HEK293 (cell line): ENCODE measurements at regions not wholly inside any gene's neighbourhood (a gene's known extent, or its start where the extent isn't known, plus 50 kb on each side); places are given as distances from the start of the nearest gene placed in this dataset.

Experiments used
- CTCF ChIA-PET: fragments of 350-600 bp; formaldehyde crosslinking; extraction: SDS; loops from one replicate; lab custom pipeline; 2021; ENCODE audit warnings: antibody characterized with exemption; lab: Yijun Ruan, JAX
- POLR2A ChIA-PET: fragments of 300-600 bp; formaldehyde crosslinking; extraction: SDS; loops from one replicate; lab custom pipeline; 2020; ENCODE audit warnings: antibody characterized with exemption, inconsistent platforms; lab: Yijun Ruan, JAX
- H3K27ac ChIP-seq: fragments of 200-500 bp; sonication (Bioruptor generic); 2 replicates; pipeline ENCODE4 v1.5.1; 2014; ENCODE audit warnings: low read depth, low read length, control low read depth, inconsistent platforms; ENCODE audit errors: extremely low read depth
- H3K36me3 ChIP-seq, 2 experiments: fragments of 200-500 bp in 1 of 2; sonication (Bioruptor generic) in 1 of 2; 1 replicate in 1 of 2; 2 replicates in 1 of 2; pipeline ENCODE4 v1.5.1; 2014 to 2017; ENCODE audit warnings: inconsistent platforms in 2 of 2, low read length in 2 of 2; ENCODE audit not compliant: control insufficient read depth in 2 of 2, insufficient read depth in 1 of 2
- H3K4me1 ChIP-seq: fragments of 200-500 bp; sonication (Bioruptor generic); 2 replicates; pipeline ENCODE4 v1.5.1; 2014; ENCODE audit warnings: mild to moderate bottlenecking, low read length, inconsistent platforms; ENCODE audit not compliant: control insufficient read depth, insufficient read depth
- H3K4me3 ChIP-seq: 2 replicates; pipeline ENCODE4 v1.5.1; 2011; ENCODE audit warnings: low read depth, mild to moderate bottlenecking, control low read depth, low read length, moderate library complexity
- H3K9me3 ChIP-seq: fragments of 200-500 bp; sonication (Bioruptor generic); 2 replicates; pipeline ENCODE4 v1.5.1; 2014; ENCODE audit warnings: low read depth, low read length, inconsistent platforms; ENCODE audit not compliant: control insufficient read depth, insufficient read depth
- GLIS2 ChIP-seq: fragments of 450-650 bp; formaldehyde crosslinking; IDR thresholded peaks from 2 replicates; pipeline ENCODE4 v1.5.1; 2016; ENCODE audit warnings: missing biosample characterization, missing genetic modification characterization
- MEIS1 ChIP-seq: sonication (generic); formaldehyde crosslinking; IDR thresholded peaks from 2 replicates; pipeline ENCODE4 v1.8.1; 2022; ENCODE audit warnings: missing genetic modification reagents, mild to moderate bottlenecking, borderline replicate concordance
- PRDM2 ChIP-seq: fragments of 450-650 bp; formaldehyde crosslinking; IDR thresholded peaks from 2 replicates; pipeline ENCODE4 v1.5.1; 2016; ENCODE audit warnings: missing biosample characterization, missing genetic modification characterization, borderline replicate concordance
- ZBTB1 ChIP-seq: fragments of 450-650 bp; formaldehyde crosslinking; IDR thresholded peaks from 2 replicates; pipeline ENCODE4 v1.5.1; 2016; ENCODE audit warnings: missing biosample characterization, missing genetic modification characterization
- ZBTB49 ChIP-seq: fragments of 450-650 bp; formaldehyde crosslinking; IDR thresholded peaks from 2 replicates; pipeline ENCODE4 v1.5.1; 2016; ENCODE audit warnings: missing biosample characterization, missing genetic modification characterization, low read depth
- ZFP37 ChIP-seq: fragments of 450-650 bp; formaldehyde crosslinking; IDR thresholded peaks from 2 replicates; pipeline ENCODE4 v1.5.1; 2016; ENCODE audit warnings: missing biosample characterization, missing genetic modification characterization
- ZNF248 ChIP-seq: fragments of 450-650 bp; formaldehyde crosslinking; IDR thresholded peaks from 2 replicates; pipeline ENCODE4 v1.5.1; 2017; ENCODE audit warnings: missing biosample characterization, missing genetic modification characterization
- ZNF473 ChIP-seq: fragments of 450-650 bp; formaldehyde crosslinking; IDR thresholded peaks from 2 replicates; pipeline ENCODE4 v1.5.1; 2017; ENCODE audit warnings: missing biosample characterization, missing genetic modification characterization
- ZNF488 ChIP-seq: fragments of 450-650 bp; formaldehyde crosslinking; IDR thresholded peaks from 2 replicates; pipeline ENCODE4 v1.5.1; 2016; ENCODE audit warnings: missing biosample characterization, missing genetic modification characterization
- ZNF555 ChIP-seq: fragments of 450-650 bp; formaldehyde crosslinking; conservative IDR thresholded peaks from 2 replicates; pipeline ENCODE4 v1.5.1; 2017; ENCODE audit warnings: missing biosample characterization, mild to moderate bottlenecking, missing genetic modification characterization, inconsistent platforms
- ZNF777 ChIP-seq: fragments of 450-650 bp; formaldehyde crosslinking; IDR thresholded peaks from 2 replicates; pipeline ENCODE4 v1.5.1; 2017; ENCODE audit warnings: missing biosample characterization, missing genetic modification characterization, borderline replicate concordance
- ZNF791 ChIP-seq: fragments of 450-650 bp; formaldehyde crosslinking; IDR thresholded peaks from 2 replicates; pipeline ENCODE4 v1.5.1; 2016; ENCODE audit warnings: missing biosample characterization, missing genetic modification characterization
- ZXDB ChIP-seq: fragments of 450-650 bp; formaldehyde crosslinking; IDR thresholded peaks from 2 replicates; pipeline ENCODE4 v1.5.1; 2016; ENCODE audit warnings: missing biosample characterization, missing genetic modification characterization
- TF ChIP-seq, protein P1 (sequence below): fragments of 450-650 bp; formaldehyde crosslinking; IDR thresholded peaks from 2 replicates; pipeline ENCODE4 v1.5.1; 2016; ENCODE audit warnings: missing biosample characterization, missing genetic modification characterization

- Histone ChIP-seq H3K9me3 (no peaks in the 10 kb centered on the region), H3K36me3 (no peaks in the 10 kb centered on the region), H3K27ac (no peak overlapping the region), H3K4me1 (no peaks in the 10 kb centered on the region), H3K4me3 (no peak overlapping the region)
- CTCF ChIA-PET: no interaction called here
- no peak for TF ChIP-seq ZXDB
- TF ChIP-seq ZNF473: no peak
- TF ChIP-seq ZNF777 (tag by site-specific recombination): no peak
- TF ChIP-seq GLIS2 (tag by site-specific recombination): no peak
- no peak for TF ChIP-seq ZNF555 (tag by site-specific recombination)
- TF ChIP-seq ZBTB1 (tag by site-specific recombination): no peak
- TF ChIP-seq ZNF248: no peak
- no peak for TF ChIP-seq ZBTB49 (tag by site-specific recombination)
- TF ChIP-seq MEIS1 (CRISPR knock-in tag): no peak
- TF ChIP-seq ZNF488 (tag by site-specific recombination): no peak
- POLR2A ChIA-PET: no interaction called here
Observed at GRCh38 chr12:94033784-94034183, 114.6 kb upstream of the PLXNC1 start.

DNA sequence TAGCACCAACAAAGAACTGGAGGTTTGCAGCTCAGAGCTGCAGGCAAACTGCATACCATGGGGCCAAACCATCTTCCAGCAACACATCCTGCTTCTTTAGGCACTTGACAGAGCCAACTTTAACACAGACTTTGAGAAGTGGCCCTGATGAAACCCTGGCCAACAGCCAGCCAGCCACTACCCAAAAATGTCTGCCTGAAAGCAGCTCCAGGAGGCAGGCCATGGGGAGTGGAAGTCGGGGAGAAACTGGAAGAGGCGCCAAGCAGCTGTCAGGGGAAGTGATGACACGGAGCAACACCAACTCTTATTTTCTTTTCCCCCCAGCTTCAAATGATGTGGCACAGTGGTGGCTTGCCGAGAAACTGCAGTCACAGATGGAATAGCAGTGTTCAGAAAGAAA is 110.9 kb upstream of the PLXNC1 start:
- ChIA-PET CTCF (no interaction called here), POLR2A (no interaction called here)
- Histone ChIP-seq H3K9me3 (no peaks in the 10 kb centered on the region), H3K27ac (no peak overlapping the region), H3K36me3 (no peaks in the 10 kb centered on the region), H3K4me3 (no peak overlapping the region), H3K4me1 (no peaks in the 10 kb centered on the region)
- TF ChIP-seq PRDM2 (tag by site-specific recombination) (no peak), ZNF248 (no peak), ZNF791 (tag by site-specific recombination) (no peak)

GRCh38 chr12:94038605-94039004 is 109.8 kb upstream of the PLXNC1 start:
- no peaks in the 10 kb centered on the region for H3K9me3 ChIP-seq
- H3K36me3 ChIP-seq: no peaks in the 10 kb centered on the region
- H3K4me3 ChIP-seq: no peak overlapping the region
- no peak overlapping the region for H3K27ac ChIP-seq
- CTCF ChIA-PET: no interaction called here
- POLR2A ChIA-PET: no interaction called here
- no peaks in the 10 kb centered on the region for H3K4me1 ChIP-seq
- TF ChIP-seq, protein P1, sequence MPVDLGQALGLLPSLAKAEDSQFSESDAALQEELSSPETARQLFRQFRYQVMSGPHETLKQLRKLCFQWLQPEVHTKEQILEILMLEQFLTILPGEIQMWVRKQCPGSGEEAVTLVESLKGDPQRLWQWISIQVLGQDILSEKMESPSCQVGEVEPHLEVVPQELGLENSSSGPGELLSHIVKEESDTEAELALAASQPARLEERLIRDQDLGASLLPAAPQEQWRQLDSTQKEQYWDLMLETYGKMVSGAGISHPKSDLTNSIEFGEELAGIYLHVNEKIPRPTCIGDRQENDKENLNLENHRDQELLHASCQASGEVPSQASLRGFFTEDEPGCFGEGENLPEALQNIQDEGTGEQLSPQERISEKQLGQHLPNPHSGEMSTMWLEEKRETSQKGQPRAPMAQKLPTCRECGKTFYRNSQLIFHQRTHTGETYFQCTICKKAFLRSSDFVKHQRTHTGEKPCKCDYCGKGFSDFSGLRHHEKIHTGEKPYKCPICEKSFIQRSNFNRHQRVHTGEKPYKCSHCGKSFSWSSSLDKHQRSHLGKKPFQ (tag by site-specific recombination): no peak
- no peak for TF ChIP-seq ZFP37
